ENCODE measurements at regions not wholly inside any gene's neighbourhood (a gene's known extent, or its start where the extent isn't known, plus 50 kb on each side); places are given as distances from the start of the nearest gene placed in this dataset.

DNA sequence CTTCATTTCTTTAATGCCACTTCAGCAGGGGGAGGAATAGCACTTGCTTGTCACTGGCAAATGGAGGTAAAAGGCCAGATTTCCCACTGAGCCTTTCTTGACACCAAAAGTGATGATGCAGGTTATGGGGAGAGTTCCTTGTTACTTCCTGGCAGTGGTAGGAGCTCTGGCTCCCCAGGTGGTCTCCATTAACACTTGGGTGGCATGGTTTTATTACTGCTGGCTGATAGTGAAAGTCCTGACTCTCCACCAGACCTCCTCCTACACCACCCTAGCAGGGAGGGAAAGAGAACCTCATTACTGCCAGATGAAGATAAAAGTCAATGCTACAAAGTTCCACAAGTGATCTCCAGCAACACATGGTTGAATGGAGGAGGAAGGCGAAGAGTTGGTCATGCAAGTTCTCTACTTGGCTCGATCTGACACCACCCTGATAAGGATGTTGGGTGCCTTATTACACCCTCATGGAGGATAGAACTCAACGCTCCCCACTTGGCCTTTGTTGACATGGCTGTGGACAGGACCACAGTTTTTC lies 152.7 kb upstream of the GNAO1 start:
- TF ChIP-seq, protein P1, sequence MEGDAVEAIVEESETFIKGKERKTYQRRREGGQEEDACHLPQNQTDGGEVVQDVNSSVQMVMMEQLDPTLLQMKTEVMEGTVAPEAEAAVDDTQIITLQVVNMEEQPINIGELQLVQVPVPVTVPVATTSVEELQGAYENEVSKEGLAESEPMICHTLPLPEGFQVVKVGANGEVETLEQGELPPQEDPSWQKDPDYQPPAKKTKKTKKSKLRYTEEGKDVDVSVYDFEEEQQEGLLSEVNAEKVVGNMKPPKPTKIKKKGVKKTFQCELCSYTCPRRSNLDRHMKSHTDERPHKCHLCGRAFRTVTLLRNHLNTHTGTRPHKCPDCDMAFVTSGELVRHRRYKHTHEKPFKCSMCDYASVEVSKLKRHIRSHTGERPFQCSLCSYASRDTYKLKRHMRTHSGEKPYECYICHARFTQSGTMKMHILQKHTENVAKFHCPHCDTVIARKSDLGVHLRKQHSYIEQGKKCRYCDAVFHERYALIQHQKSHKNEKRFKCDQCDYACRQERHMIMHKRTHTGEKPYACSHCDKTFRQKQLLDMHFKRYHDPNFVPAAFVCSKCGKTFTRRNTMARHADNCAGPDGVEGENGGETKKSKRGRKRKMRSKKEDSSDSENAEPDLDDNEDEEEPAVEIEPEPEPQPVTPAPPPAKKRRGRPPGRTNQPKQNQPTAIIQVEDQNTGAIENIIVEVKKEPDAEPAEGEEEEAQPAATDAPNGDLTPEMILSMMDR (IDR thresholded peaks at IDR 0.05; ENCODE audit: low read depth, low read length) = no peak

DNA sequence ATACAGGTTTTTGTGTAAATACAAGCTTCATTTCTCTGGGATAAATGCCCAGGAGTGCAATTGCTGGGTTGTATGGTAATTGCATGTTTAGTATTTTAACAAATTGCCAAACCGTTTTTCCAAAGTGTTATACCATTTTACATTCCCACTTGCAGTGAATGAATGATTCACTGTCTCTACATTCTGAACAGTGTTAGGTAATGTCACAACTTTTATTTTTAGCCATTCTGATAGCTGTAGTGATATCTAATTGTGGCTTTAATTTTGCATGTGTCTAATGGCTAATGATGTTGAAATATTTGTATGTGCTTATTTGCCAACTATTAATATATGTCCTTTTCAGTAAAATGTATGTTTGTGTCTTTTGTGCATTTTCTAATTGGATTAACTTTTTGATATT lies 156.9 kb upstream of the CES5A start:
- TF ChIP-seq, protein P1 (IDR thresholded peaks at IDR 0.05; ENCODE audit: low read depth, low read length) = no peak
- no peak for DNase-seq (ENCODE audit: extremely low read depth, low read depth)

More for the DNA sequence above, 152.7 kb upstream of the GNAO1 start:
- no peak for DNase-seq (ENCODE audit: extremely low read depth, low read depth)

DNA sequence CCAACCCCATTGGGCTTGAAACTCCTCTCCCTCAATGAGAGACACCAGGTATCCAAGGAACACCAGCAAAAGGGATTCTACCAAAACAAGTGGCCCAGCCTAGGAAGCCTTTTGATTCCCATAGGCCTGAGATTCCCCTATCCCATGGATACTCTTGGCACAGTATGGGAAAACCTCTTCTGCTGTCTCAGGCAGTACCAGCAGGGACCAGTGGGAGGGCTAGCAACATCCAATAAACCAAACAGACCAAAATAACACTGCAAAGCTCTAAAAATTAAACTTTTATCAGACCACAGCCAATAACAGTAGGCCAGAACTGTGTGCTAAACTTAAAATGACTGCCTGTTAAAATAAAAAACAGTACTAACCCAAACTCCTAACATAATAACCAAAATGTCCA lies 153.9 kb upstream of the CES5A start:
- no peak for DNase-seq (ENCODE audit: extremely low read depth, low read depth)
- TF ChIP-seq, protein P1 (IDR thresholded peaks at IDR 0.05; ENCODE audit: low read depth, low read length) = no peak

DNA sequence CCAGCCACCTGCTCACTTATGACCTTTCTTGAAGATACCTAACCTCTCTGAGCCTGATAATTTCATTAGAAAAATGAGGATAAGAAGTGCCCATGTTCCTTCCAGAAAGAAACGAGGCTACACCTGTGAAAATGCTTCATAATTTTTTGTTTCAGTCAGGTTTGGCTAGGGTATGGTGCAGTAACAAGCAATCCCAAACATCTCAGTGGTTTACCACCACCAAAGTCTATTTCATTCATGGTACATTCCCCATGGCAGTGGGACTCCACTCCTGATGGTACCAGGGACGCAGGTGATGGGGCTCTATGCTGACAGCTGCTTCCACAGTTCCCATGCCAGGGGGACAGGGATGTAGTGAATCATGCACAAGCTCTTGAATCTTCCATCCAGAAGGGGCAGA lies 147.6 kb upstream of the CES5A start:
- no peak for DNase-seq (ENCODE audit: extremely low read depth, low read depth)
- TF ChIP-seq, protein P1 (IDR thresholded peaks at IDR 0.05; ENCODE audit: low read depth, low read length) = no peak

DNA sequence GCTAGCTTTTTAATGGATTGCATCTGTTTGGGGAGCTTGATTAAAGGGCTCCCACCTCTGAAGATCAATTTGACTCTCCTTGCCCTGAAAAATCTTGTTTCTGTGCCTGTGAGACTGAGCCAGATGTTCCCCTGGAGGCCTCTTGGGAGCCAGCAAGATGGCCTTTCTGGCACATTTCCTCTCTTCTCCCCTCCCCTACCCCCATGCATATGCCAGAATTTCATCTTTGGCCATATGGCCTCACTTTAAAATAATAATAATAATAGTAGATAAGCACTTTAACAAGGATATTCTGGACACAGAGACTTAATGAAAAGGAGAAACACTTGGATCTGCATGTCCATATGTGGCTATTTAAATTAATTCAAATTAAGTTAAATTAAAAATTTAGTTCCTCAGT lies 144.1 kb upstream of the CES5A start:
- DNase-seq (ENCODE audit: extremely low read depth, low read depth) = no peak
- TF ChIP-seq, protein P1 (IDR thresholded peaks at IDR 0.05; ENCODE audit: low read depth, low read length) = no peak

DNA sequence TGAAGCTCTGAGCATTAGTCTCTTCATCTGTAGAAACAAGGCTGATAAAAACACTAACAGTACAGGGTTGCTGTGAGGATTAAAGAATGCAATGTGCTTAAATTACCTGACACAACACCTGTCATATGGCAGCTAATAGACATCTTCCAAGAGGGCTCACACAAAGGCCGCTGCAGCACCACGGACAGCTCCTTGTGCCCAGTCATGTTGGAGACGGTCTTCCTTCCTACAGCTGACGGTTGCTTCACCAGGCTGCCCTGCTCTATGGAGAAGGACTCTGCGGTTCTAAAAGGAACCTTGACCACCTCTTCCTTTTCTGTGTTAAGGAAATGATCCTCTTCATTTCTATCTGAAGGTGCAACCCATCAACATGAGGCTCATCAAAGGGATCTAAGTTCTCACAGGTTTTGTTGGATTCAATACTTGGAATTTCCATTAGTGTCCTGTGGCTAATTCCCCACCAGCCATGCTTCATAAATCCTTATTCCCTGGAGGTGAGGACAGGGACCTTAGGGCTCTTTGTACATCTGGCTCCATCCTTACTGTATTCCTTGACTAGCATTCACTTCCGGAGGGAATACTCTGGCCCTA lies 138.9 kb upstream of the CES5A start:
- TF ChIP-seq, protein P1 (IDR thresholded peaks at IDR 0.05; ENCODE audit: low read depth, low read length) = no peak
- no peak for DNase-seq (ENCODE audit: extremely low read depth, low read depth)

DNA sequence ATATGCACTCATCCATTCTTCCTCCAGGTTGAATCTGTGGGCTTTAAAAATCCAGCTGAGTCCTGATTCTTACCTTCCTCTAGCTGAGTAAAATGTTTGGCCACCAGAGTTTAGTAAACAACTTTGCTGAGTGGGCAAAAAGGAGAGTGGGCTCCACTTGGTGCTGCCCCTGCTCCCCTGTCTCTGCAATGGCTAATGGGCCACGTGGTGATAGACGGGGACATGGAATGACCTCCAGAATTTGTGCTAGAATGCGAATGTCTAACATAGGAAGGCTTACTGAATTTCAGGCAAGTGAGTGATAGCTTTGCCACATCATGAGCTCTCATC lies 137.3 kb upstream of the CES5A start:
- DNase-seq (ENCODE audit: extremely low read depth, low read depth) = no peak
- TF ChIP-seq, protein P1 (IDR thresholded peaks at IDR 0.05; ENCODE audit: low read depth, low read length) = no peak

All from AG09319 (cell line).